K562 (cell line): ENCODE measurements at regions not wholly inside any gene's neighbourhood (a gene's known extent, or its start where the extent isn't known, plus 50 kb on each side); places are given as distances from the start of the nearest gene placed in this dataset.
"Not testable (repeated sequence)": the region's sequence is repeated elsewhere in the genome, so short reads cannot be mapped to it uniquely, and the experiment has no call there.

Experiments used
- ATAC-seq: fragments of 200-7000 bp; cut with Tn5 transposase; 3 replicates; pipeline ENCODE4 v1.9.1; 2020; ENCODE audit warnings: moderate library complexity
- BruUV-seq: library from RNA; stranded (reverse); fragments of 400-500 nt; replicated peaks from 2 replicates; lab custom pipeline; 2021; lab: Mats Ljungman, UMichigan
- CTCF ChIA-PET: fragments of 300-600 bp; formaldehyde crosslinking; extraction: SDS; loops from one replicate; lab custom pipeline; 2021; ENCODE audit warnings: low intra/inter-chr PET ratio; lab: Yijun Ruan, JAX
- POLR2A ChIA-PET: fragments of 300-600, 350-650 bp; sonication (Branson Sonifier 250); formaldehyde crosslinking; extraction: SDS; loops from one replicate; lab custom pipeline; 2021; ENCODE audit warnings: antibody characterized with exemption, inconsistent platforms; lab: Yijun Ruan, JAX
- DNase-seq, 4 experiments: peaks; one replicate each; pipeline versions ENCODE4 v3.0.0 to v3.0.0-alpha.2; 2011 to 2018; ENCODE audit warnings: low spot score in 3 of 4, mixed read lengths in 3 of 4; ENCODE audit errors: extremely low read depth in 1 of 4
- FAIRE-seq: peaks from 2 replicates; lab custom pipeline; 2011; peaks lifted over from hg19 to GRCh38; lab: Jason Lieb, UNC
- H2AFZ ChIP-seq: 2 replicates; pipeline ENCODE4 v1.6.0; 2011; ENCODE audit warnings: low read depth, low read length, control low read depth, inconsistent platforms
- H3K27ac ChIP-seq: fragments of 200-600 bp; 3 replicates; pipeline ENCODE4 v1.8.0; 2011; ENCODE audit warnings: low read depth, mild to moderate bottlenecking, control low read depth, inconsistent platforms, low read length, moderate library complexity, mixed read lengths; ENCODE audit errors: extremely low read depth
- H3K27me3 ChIP-seq, 2 experiments: fragments of 300-600 bp in 1 of 2; 2 replicates in 1 of 2; 3 replicates in 1 of 2; pipeline versions ENCODE4 v1.6.0 to v1.8.0; 2011; ENCODE audit warnings: inconsistent platforms in 2 of 2, low read length in 2 of 2, mild to moderate bottlenecking in 1 of 2, mixed read lengths in 1 of 2, moderate library complexity in 1 of 2; ENCODE audit not compliant: control insufficient read depth in 2 of 2, insufficient read depth in 2 of 2
- H3K36me3 ChIP-seq: fragments of 300-600 bp; 3 replicates; pipeline ENCODE4 v1.8.0; 2011; ENCODE audit warnings: mild to moderate bottlenecking, low read length, inconsistent platforms; ENCODE audit not compliant: control insufficient read depth, insufficient read depth
- H3K4me1 ChIP-seq, 2 experiments: fragments of 200-600 bp in 1 of 2; replicated peaks in 1 of 2; 2 replicates in 1 of 2; 3 replicates in 1 of 2; pipeline versions ENCODE4 v1.5.1 to v1.8.0; 2011; ENCODE audit warnings: inconsistent platforms in 2 of 2, low read length in 2 of 2, mild to moderate bottlenecking in 1 of 2, mixed read lengths in 1 of 2, moderate library complexity in 1 of 2; ENCODE audit not compliant: control insufficient read depth in 2 of 2, insufficient read depth in 2 of 2
- H3K4me2 ChIP-seq: 2 replicates; pipeline ENCODE4 v1.6.1; 2011; ENCODE audit warnings: low read length, control low read depth, inconsistent platforms, mixed read lengths; ENCODE audit not compliant: insufficient read depth
- H3K4me3 ChIP-seq: fragments of 200-600 bp; sonication (generic), shearing (Covaris generic); 2 replicates; pipeline ENCODE4 v1.5.1; 2016; ENCODE audit warnings: control low read depth, inconsistent platforms
- H3K79me2 ChIP-seq: fragments of 200-600 bp; 3 replicates; pipeline ENCODE4 v1.8.0; 2011; ENCODE audit warnings: low read length, inconsistent platforms; ENCODE audit not compliant: control insufficient read depth, insufficient read depth
- H3K9ac ChIP-seq, 2 experiments: 2 replicates each; pipeline versions ENCODE4 v1.6.0 to v1.6.1; 2011; ENCODE audit warnings: low read depth in 2 of 2, low read length in 2 of 2, control low read depth in 1 of 2, inconsistent platforms in 1 of 2, mild to moderate bottlenecking in 1 of 2, mixed read lengths in 1 of 2; ENCODE audit not compliant: insufficient read depth in 1 of 2
- H3K9me1 ChIP-seq: one replicate; pipeline ENCODE4 v1.6.0; 2011; ENCODE audit warnings: inconsistent platforms, mild to moderate bottlenecking, low read length, moderate library complexity; ENCODE audit not compliant: control insufficient read depth, insufficient read depth
- H3K9me3 ChIP-seq: replicated peaks from 2 replicates; pipeline ENCODE4 v1.5.1; 2011; ENCODE audit warnings: low read depth, low read length, inconsistent platforms; ENCODE audit not compliant: control insufficient read depth, insufficient read depth
- H4K20me1 ChIP-seq: replicated peaks from 2 replicates; pipeline ENCODE4 v1.6.1; 2011; ENCODE audit warnings: low read length, inconsistent platforms, mixed read lengths; ENCODE audit not compliant: control insufficient read depth, insufficient read depth
- ATF1 ChIP-seq, 2 experiments: fragments of 450-650 bp in 1 of 2; IDR thresholded peaks; 2 replicates each; pipeline ENCODE4 v1.6.1; 2016; ENCODE audit warnings: missing compliant biosample characterization in 1 of 2, missing genetic modification characterization in 1 of 2
- BACH1 ChIP-seq: fragments of 200-800 bp; sonication (Bioruptor generic); IDR thresholded peaks from 2 replicates; pipeline ENCODE4 v1.6.1; 2016; ENCODE audit warnings: missing genetic modification characterization, missing compliant biosample characterization
- CBX1 ChIP-seq: sonication (generic); IDR thresholded peaks from 2 replicates; pipeline ENCODE4 v1.6.1; 2016; ENCODE audit warnings: antibody characterized with exemption, low read depth, mild to moderate bottlenecking
- DACH1 ChIP-seq: fragments of 450-650 bp; IDR thresholded peaks from 2 replicates; pipeline ENCODE4 v1.6.1; 2018; ENCODE audit not compliant: partially characterized antibody
- HDAC1 ChIP-seq, 2 experiments: fragments of 450-650 bp; IDR thresholded peaks; 2 replicates each; pipeline ENCODE4 v1.6.1; 2016 to 2017; ENCODE audit warnings: inconsistent platforms in 1 of 2, mild to moderate bottlenecking in 1 of 2, moderate library complexity in 1 of 2
- HDAC3 ChIP-seq: fragments of 450-650 bp; IDR thresholded peaks from 2 replicates; pipeline ENCODE4 v1.6.1; 2018; ENCODE audit warnings: borderline replicate concordance, mild to moderate bottlenecking, moderate library complexity; ENCODE audit not compliant: partially characterized antibody
- JUN ChIP-seq, 2 experiments: sonication (generic) in 1 of 2; formaldehyde crosslinking in 1 of 2; IDR thresholded peaks; 2 replicates each; pipeline versions ENCODE4 v1.6.1 to v1.8.0; 2012 to 2022; ENCODE audit warnings: borderline replicate concordance in 2 of 2, mild to moderate bottlenecking in 2 of 2, improper control_type of control experiment in 1 of 2, low read depth in 1 of 2, low read length in 1 of 2, missing genetic modification reagents in 1 of 2
- KDM1A ChIP-seq, 2 experiments: fragments of 450-650 bp; IDR thresholded peaks; 2 replicates each; pipeline ENCODE4 v1.6.1; 2016; ENCODE audit warnings: mild to moderate bottlenecking in 2 of 2
- MTA3 ChIP-seq: fragments of 450-650 bp; formaldehyde crosslinking; IDR thresholded peaks from 2 replicates; pipeline ENCODE4 v1.6.1; 2017; ENCODE audit warnings: mild to moderate bottlenecking, borderline replicate concordance
- MYNN ChIP-seq, 2 experiments: sonication (generic); formaldehyde crosslinking in 1 of 2; IDR thresholded peaks; 2 replicates each; pipeline versions ENCODE4 v1.5.0 to v1.6.1; 2016 to 2020; ENCODE audit warnings: antibody characterized with exemption in 1 of 2, missing genetic modification reagents in 1 of 2
- NBN ChIP-seq: fragments of 450-650 bp; IDR thresholded peaks from 2 replicates; pipeline ENCODE4 v1.6.1; 2016; ENCODE audit warnings: low read depth, mild to moderate bottlenecking
- NCOA1 ChIP-seq: fragments of 450-650 bp; IDR thresholded peaks from 2 replicates; pipeline ENCODE4 v1.6.1; 2016; ENCODE audit warnings: low read depth
- NFIC ChIP-seq: fragments of 450-650 bp; IDR thresholded peaks from 2 replicates; pipeline ENCODE4 v1.6.1; 2017; ENCODE audit warnings: mild to moderate bottlenecking, inconsistent platforms
- PHF20 ChIP-seq: fragments of 450-650 bp; IDR thresholded peaks from 2 replicates; pipeline ENCODE4 v1.6.1; 2018; ENCODE audit not compliant: partially characterized antibody
- RCOR1 ChIP-seq, 2 experiments: IDR thresholded peaks; 2 replicates each; pipeline ENCODE4 v1.6.1; 2012; ENCODE audit warnings: low read depth in 2 of 2, low read length in 2 of 2, borderline replicate concordance in 1 of 2, improper control_type of control experiment in 1 of 2
- SMAD4 ChIP-seq: fragments of 250-450 bp; sonication (Bioruptor Pico); conservative IDR thresholded peaks from 2 replicates; pipeline ENCODE4 v1.8.0; 2021; ENCODE audit warnings: inconsistent platforms, mild to moderate bottlenecking, moderate library complexity
- SMARCA5 ChIP-seq: fragments of 450-650 bp; IDR thresholded peaks from 2 replicates; pipeline ENCODE4 v1.6.1; 2016
- SOX6 ChIP-seq: fragments of 450-650 bp; IDR thresholded peaks from 2 replicates; pipeline ENCODE4 v1.6.1; 2014; ENCODE audit warnings: mild to moderate bottlenecking
- TBP ChIP-seq: optimal IDR thresholded peaks from 2 replicates; pipeline ENCODE3; 2011; ENCODE audit warnings: low read depth, low read length, improper control_type of control experiment
- TEAD1 ChIP-seq, 2 experiments: fragments of 450-650 bp in 1 of 2; sonication (generic) in 1 of 2; formaldehyde crosslinking; IDR thresholded peaks; 2 replicates each; pipeline versions ENCODE4 v1.4.0 to v1.8.0; 2020 to 2022; ENCODE audit warnings: mild to moderate bottlenecking in 2 of 2, missing genetic modification reagents in 1 of 2
- ZNF263 ChIP-seq: sonication (generic); formaldehyde crosslinking; IDR thresholded peaks from 2 replicates; pipeline ENCODE4 v1.8.0; 2022; ENCODE audit warnings: mild to moderate bottlenecking, missing genetic modification reagents, borderline replicate concordance
- ZNF316 ChIP-seq: fragments of 450-650 bp; IDR thresholded peaks from 2 replicates; pipeline ENCODE4 v1.6.1; 2016
- WGBS: fragments of 100-300 bp; shearing (Covaris generic); methylation state at CpG from one replicate; pipeline ENCODE4 v1.1.6; 2016; ENCODE audit warnings: low coverage, mixed read lengths; ENCODE audit not compliant: insufficient coverage; ENCODE audit errors: missing lambda C conversion rate; 5-methylcytosine and 5-hydroxymethylcytosine counted together
- in situ Hi-C: fragments of 300-500 bp; cut with MboI; formaldehyde crosslinking; loops from 4 replicates; pipeline ENCODE4 v1.15.0; 2018; ENCODE audit warnings: inconsistent platforms, mixed read lengths
- intact Hi-C: fragments of 100-400 bp; cut with micrococcal nuclease; formaldehyde crosslinking; loops from 2 replicates; pipeline ENCODE4 v1.14.2; 2022
- TF ChIP-seq, protein P1 (sequence below): fragments of 450-650 bp; IDR thresholded peaks from 2 replicates; pipeline ENCODE4 v1.6.1; 2016

DNA sequence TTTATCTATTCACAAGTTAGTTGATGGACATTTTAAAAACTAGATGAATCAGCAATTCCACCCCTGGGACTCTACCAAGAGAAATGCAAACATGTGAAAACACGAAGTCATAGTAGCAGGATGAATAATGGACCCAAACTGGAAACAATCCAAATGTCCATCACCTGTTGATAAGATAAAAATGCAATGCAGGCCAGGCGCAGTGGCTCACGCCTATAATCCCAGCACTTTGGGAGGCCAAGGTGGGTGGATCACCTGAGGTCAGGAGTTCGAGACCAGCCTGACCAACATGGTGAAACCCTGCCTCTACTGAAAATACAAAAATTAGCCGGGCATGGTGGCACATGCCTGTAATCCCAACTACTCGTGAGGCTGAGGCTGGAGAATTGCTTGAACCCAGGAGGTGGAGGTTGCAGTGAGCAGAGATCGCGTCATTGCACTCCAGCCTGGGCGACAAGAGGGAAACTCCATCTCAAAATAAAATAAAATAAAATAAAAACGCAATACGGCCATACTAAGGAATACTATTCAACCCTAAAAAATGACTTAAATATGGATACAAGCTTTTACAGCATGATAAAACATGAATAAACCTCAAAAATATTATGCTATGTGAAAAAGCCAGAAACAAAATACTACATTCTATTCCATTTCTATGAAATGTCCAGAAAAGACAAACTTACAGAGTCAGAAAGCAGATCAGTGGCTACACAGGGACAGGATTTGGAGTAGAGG lies 61.6 kb upstream of the BACH2 start:
- H3K36me3 ChIP-seq; H3K27me3 ChIP-seq; POLR2A ChIA-PET; in situ Hi-C loops; H4K20me1 ChIP-seq; H3K9me1 ChIP-seq; H3K4me1 ChIP-seq; H3K4me2 ChIP-seq; H3K79me2 ChIP-seq; BruUV-seq; H3K4me3 ChIP-seq; intact Hi-C loops; CTCF ChIA-PET; H3K27ac ChIP-seq; H3K9me3 ChIP-seq; TF ChIP-seq ATF1 (CRISPR knock-in tag; IDR thresholded peaks at IDR 0.05); JUN (CRISPR knock-in tag; IDR thresholded peaks at IDR 0.05; ENCODE audit: borderline replicate concordance); MYNN (CRISPR knock-in tag; IDR thresholded peaks at IDR 0.05): not testable (repeated sequence)
- Histone ChIP-seq H2AFZ (peak overlapping the region; percentile 12; the same call in 1 of the 2 replicates), H3K9ac (peak overlapping the region in 1 of 2 experiments; percentile 41; a peak in 1 of 4 replicates)
- peak; percentile 48 to 90 (median 66) for DNase-seq
- peak; percentile 95 for FAIRE-seq
- WGBS: 37% methylated on average over 11 of the region's 11 CpGs
- peak; percentile 87 for ATAC-seq
- TF ChIP-seq HDAC1 (IDR thresholded peaks at IDR 0.05) (peak in 1 of 2 experiments; percentile 88; a peak in 2 of 4 replicates), NFIC (peak; percentile 99), NBN (peak; percentile 73; the same call in 1 of the 2 replicates), DACH1 (peak; percentile 74), RCOR1 (IDR thresholded peaks at IDR 0.05; ENCODE audit: borderline replicate concordance in 1 of 2, low read depth in 2 of 2, low read length in 2 of 2) (peak in 1 of 2 experiments; percentile 75; a peak in 1 of 4 replicates), SOX6 (peak; percentile 92), ZNF316 (peak; percentile 100), CBX1 (0 out of 2 replicates have a peak, but pooled peaks have one; percentile 24), ATF1 (tag; IDR thresholded peaks at IDR 0.05) (peak; percentile 47; the same call in 1 of the 2 replicates), SMAD4 (CRISPR knock-in tag) (0 out of 2 replicates have a peak, but pooled peaks have one; percentile 29), JUN (IDR thresholded peaks at IDR 0.05; ENCODE audit: borderline replicate concordance, low read depth, low read length) (0 out of 2 replicates have a peak, but pooled peaks have one; percentile 26), TBP (peak; percentile 56), ZNF263 (CRISPR knock-in tag) (0 out of 2 replicates have a peak, but pooled peaks have one; percentile 18), HDAC3 (peak; percentile 48), NCOA1 (0 out of 2 replicates have a peak, but pooled peaks have one; percentile 31), MYNN (IDR thresholded peaks at IDR 0.05) (0 out of 2 replicates have a peak, but pooled peaks have one; percentile 30), BACH1 (peak; percentile 51; the same call in 1 of the 2 replicates), PHF20 (peak; percentile 64), TEAD1 (CRISPR knock-in tag; IDR thresholded peaks at IDR 0.05) (peak; percentile 54 to 63; a peak in 1 of 4 replicates), KDM1A (IDR thresholded peaks at IDR 0.05) (peak; percentile 83 to 90), MTA3 (0 out of 2 replicates have a peak, but pooled peaks have one; percentile 53), SMARCA5 (peak; percentile 91)
- TF ChIP-seq, protein P1, sequence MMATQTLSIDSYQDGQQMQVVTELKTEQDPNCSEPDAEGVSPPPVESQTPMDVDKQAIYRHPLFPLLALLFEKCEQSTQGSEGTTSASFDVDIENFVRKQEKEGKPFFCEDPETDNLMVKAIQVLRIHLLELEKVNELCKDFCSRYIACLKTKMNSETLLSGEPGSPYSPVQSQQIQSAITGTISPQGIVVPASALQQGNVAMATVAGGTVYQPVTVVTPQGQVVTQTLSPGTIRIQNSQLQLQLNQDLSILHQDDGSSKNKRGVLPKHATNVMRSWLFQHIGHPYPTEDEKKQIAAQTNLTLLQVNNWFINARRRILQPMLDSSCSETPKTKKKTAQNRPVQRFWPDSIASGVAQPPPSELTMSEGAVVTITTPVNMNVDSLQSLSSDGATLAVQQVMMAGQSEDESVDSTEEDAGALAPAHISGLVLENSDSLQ: peak; percentile 95
